IPS-NIHi7 (cell line): ENCODE measurements at regions not wholly inside any gene's neighbourhood (a gene's known extent, or its start where the extent isn't known, plus 50 kb on each side); places are given as distances from the start of the nearest gene placed in this dataset.

Source experiments
- DNase-seq: peaks from one replicate; pipeline ENCODE4 v3.0.0; 2012; ENCODE audit warnings: mixed read lengths; ENCODE audit errors: extremely low spot score

GRCh38 chr1:114314576-114314975, 160.9 kb upstream of the SYT6 start:
- DNase-seq: no peak

DNA sequence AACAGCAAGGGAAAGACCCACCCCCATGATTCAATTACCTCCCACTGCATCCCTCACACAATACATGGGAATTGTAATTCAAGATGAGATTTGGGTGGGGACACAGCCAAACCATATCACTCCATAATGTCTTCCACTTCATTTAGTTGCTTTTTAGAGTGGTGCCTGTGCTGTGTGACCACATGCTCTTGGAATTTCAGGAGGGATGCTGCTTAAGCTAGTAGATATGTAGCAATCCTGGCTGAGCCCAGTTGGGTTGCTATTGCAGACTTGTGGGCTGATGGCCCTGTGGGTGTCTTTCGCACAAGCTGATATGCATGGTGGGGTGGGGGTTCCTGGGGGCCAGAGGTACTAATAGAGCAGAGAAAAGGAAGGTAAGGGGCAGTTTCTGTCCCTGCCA, 160.4 kb upstream of the SYT6 start:
- DNase-seq: no peak

DNA sequence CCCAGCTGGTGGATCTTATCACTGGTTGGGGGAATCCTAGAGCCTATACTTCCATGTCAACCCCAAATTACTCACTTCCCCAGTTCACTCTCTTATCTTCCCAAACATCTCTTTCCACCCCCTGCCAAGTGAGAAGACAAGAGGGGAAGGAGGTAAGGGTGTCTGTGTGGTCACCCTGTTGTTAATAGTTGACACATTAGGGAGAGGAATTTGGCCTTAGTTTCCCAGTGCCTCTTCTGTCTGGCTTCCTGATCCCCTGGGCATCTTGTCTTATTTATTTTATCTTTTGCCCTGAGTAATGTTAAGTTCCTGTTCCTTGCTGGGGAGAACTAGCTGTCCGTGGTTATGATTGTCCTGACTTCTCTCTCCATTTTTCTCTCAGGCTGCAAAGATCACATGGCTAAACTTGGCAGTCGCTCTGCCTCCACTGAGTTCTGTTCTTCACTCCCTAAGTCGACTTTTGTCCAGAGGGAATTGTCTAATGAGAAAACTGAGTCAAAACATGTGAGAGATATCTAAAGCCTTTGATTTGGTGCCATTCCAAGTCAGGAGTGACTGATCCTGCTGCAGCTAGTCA, 157.1 kb upstream of the SYT6 start:
- no peak for DNase-seq

DNA sequence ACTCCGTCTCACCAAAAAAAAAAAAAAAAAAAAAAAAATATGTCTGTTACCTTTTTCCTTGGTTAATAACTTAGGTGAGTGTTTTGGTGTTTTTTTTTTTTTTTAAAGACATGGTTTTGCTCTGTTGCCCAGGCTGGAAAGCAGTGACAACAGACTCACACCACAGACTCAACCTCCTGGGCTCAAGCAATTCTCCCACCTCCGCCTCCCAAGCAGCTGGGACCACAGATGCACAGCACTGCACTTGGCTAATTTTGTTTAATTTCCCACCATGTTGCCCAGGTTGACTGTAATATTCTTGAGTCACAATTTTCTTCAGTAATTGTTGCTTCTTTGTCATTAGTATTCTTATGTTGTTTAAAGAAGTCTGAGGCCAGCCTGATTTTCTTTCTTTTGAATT, 149.2 kb upstream of the SYT6 start:
- DNase-seq: no peak

DNA sequence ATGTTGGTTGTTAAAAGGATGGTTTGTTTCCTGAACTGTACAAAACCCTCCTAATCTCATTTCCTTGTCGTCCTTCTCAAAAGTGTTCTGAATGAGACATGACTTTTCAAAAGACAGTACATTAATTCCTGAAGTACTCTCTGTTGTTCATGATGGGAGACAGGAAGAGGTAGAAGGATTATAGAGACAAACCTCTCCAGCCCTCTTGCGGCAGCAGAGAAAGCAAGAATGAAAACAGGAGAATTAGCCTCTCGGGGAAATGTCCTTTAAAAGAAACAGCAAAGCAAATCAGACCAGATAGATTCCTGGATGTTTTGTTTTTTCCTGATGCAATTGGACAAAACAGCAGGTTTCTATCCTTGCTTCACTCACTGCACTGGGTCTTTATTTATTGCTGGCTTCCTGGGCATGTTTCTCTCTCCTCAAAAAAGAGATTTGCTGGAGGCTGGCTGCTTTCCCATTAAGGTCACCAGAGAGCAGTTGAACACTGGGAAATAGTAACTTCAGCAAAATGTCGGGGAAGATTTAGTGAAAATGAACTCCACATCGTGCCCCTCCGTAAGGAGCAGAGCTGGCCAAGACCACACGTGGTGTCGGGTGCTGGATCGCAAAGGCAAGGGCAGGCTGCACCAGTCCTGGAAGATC, 145.8 kb upstream of the SYT6 start:
- no peak for DNase-seq

- no peak for DNase-seq
Measured at GRCh38 chr1:114298008-114298407, 144.3 kb upstream of the SYT6 start.

DNA sequence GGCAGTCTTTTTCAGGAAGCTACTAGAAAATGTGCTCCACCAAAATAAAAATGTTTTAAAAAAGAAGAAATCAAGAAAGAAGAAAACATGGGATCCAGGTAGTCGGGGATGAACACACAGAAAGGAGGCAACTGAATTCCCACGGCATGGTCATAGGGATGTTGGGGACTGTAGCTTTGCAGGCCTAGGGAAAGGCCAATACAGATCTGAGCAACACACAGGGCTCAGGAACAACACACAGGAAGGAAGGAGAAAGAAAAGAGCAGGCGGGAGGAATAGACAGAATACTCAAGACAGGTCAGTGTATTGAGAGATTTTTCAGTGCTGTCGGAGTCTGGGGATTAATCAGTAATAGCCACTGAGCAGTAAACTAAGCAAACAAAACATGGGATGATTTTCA, 142.7 kb upstream of the SYT6 start:
- no peak for DNase-seq

DNA sequence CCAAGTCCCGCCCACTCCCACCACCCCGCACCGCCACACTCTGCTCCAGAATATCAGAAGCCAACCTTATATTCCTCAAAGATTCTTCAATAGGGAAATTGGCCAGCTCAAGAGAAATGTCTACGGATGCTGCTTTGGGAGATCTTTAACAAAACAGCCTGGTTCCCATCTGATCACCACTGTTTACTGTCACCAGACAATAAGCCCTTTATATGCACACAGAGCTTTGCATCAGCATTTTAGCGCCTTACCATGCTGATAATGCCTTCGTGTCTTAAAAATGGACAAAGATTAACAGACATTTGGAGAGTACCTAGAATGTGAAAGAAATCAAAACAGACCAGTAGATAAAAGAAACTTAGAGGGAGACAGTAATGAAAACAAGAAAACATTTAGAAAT, 141.7 kb upstream of the SYT6 start:
- no peak for DNase-seq

DNA sequence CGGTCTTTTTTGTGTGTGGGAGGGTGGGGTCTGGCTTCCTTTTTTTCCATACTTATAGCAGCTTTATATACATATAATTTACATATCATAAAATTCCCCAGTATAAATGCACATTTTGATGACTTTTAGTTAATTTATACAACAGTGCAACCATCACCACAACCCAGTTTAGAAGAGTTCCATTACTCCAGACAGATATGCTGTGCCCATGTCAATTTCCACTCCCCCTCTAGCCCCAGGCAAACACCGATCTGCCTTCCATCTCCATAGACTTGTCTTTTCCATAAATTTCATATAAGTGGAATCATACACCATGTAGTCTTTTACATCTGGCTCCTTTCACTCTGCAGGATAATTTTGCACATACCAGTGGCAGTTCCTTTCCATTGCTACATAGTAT, 139.2 kb upstream of the SYT6 start:
- DNase-seq: no peak

GRCh38 chr1:114292194-114292593, 138.5 kb upstream of the SYT6 start:
- DNase-seq: no peak

- no peak for DNase-seq
Measured at GRCh38 chr1:114290776-114291175, 137.1 kb upstream of the SYT6 start.

DNA sequence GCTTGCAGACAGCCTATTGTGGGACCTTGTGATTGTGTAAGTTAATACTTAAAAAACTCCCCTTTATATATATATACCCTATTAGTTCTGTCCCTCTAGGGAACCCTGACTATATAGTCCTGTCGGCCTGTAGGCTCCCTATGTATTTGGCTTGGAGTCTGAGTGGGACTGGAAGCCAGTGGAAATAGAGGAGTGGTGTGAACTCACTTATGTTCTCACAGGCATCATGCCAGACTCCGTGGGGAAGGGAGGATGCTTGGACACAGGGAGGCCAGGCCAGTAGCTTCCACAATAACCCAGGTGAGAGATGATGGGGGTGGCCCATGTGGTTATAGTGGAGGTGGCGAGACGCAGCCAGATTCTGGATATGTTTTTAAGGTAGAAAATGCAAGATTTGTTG, 136.7 kb upstream of the SYT6 start:
- no peak for DNase-seq

GRCh38 chr1:114289824-114290223, 136.2 kb upstream of the SYT6 start:
- no peak for DNase-seq

GRCh38 chr1:114289306-114289705, 135.6 kb upstream of the SYT6 start:
- DNase-seq: no peak

DNA sequence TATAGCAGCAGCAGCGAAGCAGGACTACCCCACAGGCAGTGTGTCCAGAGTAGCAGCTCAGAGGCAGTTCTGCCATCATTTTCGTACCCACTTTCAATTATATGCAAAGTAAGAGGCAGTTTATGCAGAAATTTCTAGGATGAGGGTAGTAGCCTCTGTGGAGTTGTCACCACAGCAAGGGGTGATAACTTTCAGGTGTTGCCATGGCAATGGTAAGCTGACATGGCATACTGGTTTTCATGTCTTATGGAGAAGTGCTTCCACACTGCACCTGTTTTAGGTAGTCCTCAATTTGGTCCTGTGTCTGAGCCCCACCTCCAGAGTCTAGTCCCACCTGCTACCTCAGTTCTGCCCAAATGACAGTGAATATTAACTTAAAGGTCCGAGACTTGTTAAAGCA, 133.3 kb upstream of the SYT6 start:
- DNase-seq: no peak

DNA sequence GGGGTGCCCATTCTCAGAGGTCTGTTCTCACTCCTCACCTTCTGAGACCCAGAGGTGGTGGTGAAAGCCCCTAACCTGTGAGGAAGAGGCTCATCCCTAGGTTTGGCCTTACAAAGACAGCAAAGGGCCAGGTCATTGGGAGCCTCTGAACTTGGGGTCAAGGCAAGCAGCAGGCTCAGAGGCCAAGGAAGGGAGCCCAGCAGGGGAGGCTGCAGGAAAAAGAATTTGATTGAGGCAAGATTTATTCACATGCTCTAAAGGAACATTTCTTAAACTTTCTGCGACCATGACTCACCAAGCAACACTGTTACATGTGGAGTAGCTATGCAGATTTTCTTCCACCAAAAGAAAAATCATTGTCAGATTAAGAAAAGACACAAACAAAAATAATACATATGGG, 132.5 kb upstream of the SYT6 start:
- DNase-seq: no peak

DNA sequence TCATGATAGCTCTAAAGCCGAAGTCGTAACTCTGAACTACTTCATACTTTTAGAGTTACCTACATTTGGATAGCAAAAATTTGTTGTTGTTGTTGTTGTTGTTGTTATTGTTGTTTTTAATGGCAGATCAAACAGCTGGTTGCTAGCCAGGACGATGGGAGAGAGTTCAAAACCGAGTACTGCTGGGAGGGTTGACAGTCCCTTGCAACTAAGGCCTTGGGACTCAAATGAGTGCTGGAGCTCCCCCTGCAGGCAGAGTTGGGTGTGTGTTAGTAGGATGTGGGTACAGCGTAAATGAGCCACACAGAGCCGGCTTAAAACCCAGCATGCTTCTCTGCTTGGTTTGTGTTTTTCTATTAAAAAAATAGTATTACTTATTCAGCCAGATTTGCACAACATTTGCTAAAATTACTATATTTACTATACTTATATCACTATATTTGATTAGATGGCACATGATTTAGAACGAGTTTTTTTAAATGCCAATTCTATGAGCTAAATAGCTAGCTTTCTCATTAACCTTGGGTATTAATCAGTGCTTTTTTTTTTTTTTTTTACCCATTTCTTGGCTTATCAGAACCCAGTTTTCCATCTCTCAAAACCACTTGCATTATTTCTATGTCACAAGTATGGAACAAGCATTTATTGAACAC, 129.2 kb upstream of the SYT6 start:
- DNase-seq: peak; percentile 96

- DNase-seq: no peak
Measured at GRCh38 chr1:114278911-114279310, 125.2 kb upstream of the SYT6 start.

DNA sequence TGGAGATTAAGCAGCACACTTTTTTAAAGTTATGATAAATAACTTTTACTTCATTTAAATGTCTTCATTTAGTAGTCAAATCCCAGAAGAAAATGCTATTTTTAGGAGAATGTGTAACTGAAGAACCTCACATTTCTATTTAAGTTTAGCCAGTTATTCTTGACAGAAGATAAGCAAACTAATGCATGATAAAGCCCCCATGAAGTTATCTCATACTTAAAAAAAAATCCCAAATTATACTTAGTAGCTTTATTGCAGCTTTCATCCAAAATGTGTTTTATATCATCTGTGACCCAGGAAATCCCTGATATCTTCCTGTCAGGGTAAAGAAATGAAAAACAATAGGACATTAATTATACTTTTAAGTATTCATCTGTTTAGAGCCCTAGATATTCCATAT, 124.8 kb upstream of the SYT6 start:
- no peak for DNase-seq

DNA sequence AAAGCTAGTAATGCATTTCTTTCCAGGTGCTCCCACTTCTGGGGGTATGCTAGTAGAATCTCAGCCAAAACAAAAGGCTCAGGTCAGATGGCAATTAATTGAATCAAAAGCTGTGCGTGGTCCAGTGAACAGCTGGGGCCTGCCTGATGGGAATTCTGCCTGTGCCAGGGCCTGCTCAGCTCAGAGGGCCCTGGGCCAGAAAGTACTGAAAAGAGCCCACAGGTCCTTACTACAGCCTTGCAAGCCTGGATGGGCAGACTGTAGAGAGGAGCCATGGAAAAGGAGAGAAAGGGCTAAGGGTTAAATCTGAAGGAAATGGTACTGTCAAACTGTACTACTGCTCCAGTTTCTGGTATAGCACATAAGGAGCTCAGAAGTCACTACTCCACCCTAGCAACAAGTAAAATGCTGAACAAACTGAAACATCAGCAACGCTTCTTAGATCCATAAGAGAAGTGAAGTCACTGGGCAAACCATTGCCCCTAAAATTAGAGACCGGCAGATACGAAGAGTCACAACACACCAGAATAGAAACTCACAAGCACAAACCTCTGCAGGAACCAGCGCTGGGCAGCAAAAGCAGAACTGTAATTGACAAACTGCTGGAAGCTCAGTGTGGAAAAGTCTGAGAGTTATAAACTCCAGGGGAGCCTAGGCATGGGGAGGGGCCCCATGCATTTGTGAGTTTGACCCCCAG, 121.1 kb upstream of the SYT6 start:
- DNase-seq: no peak

- no peak for DNase-seq
Measured at GRCh38 chr1:114272593-114272992, 118.9 kb upstream of the SYT6 start.

DNA sequence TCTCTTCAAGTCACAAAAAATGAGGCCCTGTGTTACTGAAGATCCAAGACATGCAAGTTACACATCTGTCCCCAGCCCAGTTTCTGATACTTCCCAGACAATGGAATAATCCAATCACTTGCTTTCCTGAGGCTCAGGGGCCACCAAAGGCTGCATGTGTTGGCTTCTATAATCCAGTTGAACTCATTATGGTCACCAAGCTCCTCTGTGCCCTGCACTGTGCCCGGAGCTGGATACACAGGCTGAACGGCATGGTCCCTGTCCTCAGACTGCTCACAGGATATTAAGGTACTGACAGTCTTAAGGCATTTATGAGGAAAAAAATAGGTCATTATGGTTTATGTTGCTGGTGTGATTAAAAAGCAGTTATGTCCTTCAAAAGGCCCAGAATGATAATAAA, 117.0 kb upstream of the SYT6 start:
- DNase-seq: no peak

DNA sequence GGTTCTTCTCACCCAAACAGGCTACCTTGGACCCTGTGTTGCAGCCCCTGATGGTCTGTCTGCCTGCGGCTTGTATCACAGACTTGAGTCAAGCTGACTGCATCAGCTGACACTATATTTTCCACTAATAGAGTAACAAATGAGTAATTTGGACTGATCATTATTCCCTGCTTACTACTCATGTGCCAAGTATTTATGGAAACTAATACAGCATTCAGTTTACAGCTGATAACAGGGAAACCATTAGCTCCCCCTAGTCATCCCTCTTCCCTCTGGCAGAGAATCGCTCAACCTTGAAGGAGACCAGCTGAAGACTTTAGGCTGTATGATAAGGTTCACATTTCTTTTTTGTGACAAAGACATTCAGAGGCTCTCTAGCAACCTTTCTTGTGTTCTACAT, 116.6 kb upstream of the SYT6 start:
- no peak for DNase-seq
